ENCODE measurements at regions not wholly inside any gene's neighbourhood (a gene's known extent, or its start where the extent isn't known, plus 50 kb on each side); places are given as distances from the start of the nearest gene placed in this dataset.

DNA sequence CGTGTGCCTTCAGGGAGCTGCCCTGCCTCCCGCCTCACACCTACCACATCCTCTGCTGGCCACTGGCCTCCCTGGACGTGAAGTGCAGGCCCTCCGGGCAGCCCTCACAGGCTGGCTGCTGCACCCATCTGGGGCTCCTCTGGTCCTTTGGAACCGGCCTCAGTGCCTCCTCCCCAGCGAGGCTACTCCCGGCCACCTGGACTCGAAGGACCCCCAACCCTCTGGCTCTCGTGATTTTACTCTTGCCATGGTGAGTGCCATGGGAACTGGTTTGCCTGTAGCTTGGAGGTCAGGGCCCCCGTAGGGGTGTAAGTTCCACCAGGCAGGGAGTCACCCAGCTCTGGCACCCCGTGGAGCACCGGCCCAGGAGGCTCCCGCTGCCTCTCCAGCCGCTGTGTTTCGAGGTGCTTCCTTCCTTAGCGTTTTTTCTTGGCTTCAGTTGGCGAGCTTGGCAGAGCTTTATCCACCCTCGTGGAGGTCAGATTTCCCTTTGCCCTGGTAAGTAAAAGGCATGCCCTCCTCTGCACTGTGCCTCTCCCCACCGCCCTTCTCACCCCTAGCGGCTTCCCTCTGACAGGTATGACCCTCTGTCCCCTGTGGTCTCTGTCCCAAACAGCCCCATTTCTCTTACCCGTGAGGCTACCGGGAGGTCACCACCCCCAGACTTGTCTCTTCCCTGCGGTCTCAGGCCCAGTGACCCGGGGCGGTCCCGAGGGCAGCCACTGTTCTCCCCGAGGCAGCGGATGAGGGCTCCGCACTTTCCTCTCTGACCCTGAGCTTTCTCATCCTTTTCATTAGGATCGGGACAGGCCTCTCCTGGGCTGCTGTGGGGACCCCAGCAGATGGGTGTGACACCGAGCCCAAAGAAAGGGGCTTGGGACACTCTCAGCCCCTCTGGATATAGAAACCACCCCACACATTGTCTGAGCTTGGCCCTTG is 203.1 kb upstream of the C14orf180 start:
- POLR2A ChIA-PET: no interaction called here
- Histone ChIP-seq H3K27ac (ENCODE audit: low read depth in 1 of 2, low read length in 2 of 2) (no peak overlapping the region), H3K36me3 (ENCODE audit: insufficient read depth, low read length) (no peaks in the 10 kb centered on the region), H3K4me3 (ENCODE audit: low read length) (no peak overlapping the region), H3K9me3 (ENCODE audit: control insufficient read depth in 1 of 2, insufficient read depth in 1 of 2, low read length in 2 of 2) (peaks cover 18 to 21% of the 10 kb centered on the region in 2 experiments), H3K4me1 (ENCODE audit: insufficient read depth, low read length) (peaks cover 12% of the 10 kb centered on the region), H3K27me3 (ENCODE audit: control insufficient read depth in 1 of 2, insufficient read depth in 2 of 2, low read length in 2 of 2) (no peaks in the 10 kb centered on the region)
- intact Hi-C loops (cut with DNase I, micrococcal nuclease): no loop called here
- no peak overlapping the region for H3K27ac Mint-ChIP-seq
- H3K9me3 Mint-ChIP-seq: peaks cover 8% of the 10 kb centered on the region
- H3K36me3 Mint-ChIP-seq (ENCODE audit: low read depth): peaks cover 4% of the 10 kb centered on the region
- CTCF ChIA-PET: no interaction called here
- no peaks in the 10 kb centered on the region for H3K27me3 Mint-ChIP-seq
- no peak overlapping the region for H3K4me3 Mint-ChIP-seq
- no peaks in the 10 kb centered on the region for H3K4me1 Mint-ChIP-seq (ENCODE audit: low read depth)
- TF ChIP-seq, protein P1, sequence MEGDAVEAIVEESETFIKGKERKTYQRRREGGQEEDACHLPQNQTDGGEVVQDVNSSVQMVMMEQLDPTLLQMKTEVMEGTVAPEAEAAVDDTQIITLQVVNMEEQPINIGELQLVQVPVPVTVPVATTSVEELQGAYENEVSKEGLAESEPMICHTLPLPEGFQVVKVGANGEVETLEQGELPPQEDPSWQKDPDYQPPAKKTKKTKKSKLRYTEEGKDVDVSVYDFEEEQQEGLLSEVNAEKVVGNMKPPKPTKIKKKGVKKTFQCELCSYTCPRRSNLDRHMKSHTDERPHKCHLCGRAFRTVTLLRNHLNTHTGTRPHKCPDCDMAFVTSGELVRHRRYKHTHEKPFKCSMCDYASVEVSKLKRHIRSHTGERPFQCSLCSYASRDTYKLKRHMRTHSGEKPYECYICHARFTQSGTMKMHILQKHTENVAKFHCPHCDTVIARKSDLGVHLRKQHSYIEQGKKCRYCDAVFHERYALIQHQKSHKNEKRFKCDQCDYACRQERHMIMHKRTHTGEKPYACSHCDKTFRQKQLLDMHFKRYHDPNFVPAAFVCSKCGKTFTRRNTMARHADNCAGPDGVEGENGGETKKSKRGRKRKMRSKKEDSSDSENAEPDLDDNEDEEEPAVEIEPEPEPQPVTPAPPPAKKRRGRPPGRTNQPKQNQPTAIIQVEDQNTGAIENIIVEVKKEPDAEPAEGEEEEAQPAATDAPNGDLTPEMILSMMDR (IDR thresholded peaks at IDR 0.05): no peak
- DNase-seq (no peak), ATAC-seq (ENCODE audit: poor library complexity) (no peak)

DNA sequence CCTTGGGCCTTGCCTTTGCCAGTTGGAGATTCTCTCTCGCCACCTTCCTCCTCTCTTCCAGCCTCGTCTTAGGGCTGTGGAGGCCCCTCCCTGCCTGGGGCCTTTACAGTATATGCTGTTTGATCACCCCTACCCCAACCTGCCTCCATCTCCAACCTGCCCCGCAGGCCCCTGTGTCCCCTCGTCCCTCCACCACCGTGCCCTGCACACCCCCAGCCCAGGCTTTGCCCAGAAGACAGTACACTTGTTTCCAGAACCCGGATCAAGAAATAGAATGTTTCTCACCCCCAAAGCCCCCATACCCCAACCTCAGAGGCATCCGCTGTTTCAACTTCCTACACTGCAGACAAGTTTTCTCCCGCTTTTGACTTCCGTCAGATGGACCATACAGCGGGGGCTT is 202.3 kb upstream of the C14orf180 start:
- ChIA-PET CTCF (no interaction called here), POLR2A (no interaction called here)
- H3K27me3 Mint-ChIP-seq: no peaks in the 10 kb centered on the region
- peaks cover 9% of the 10 kb centered on the region for H3K4me1 ChIP-seq (ENCODE audit: insufficient read depth, low read length)
- no peak overlapping the region for H3K4me3 Mint-ChIP-seq
- H3K36me3 Mint-ChIP-seq (ENCODE audit: low read depth): peaks cover 4% of the 10 kb centered on the region
- no peak overlapping the region for H3K27ac ChIP-seq (ENCODE audit: low read depth in 1 of 2, low read length in 2 of 2)
- ATAC-seq (ENCODE audit: poor library complexity): no peak
- no peaks in the 10 kb centered on the region for H3K27me3 ChIP-seq (ENCODE audit: control insufficient read depth in 1 of 2, insufficient read depth in 2 of 2, low read length in 2 of 2)
- H3K4me1 Mint-ChIP-seq (ENCODE audit: low read depth): no peaks in the 10 kb centered on the region
- H3K27ac Mint-ChIP-seq: no peak overlapping the region
- no peak overlapping the region for H3K4me3 ChIP-seq (ENCODE audit: low read length)
- peaks cover 18 to 25% of the 10 kb centered on the region in 2 experiments for H3K9me3 ChIP-seq (ENCODE audit: control insufficient read depth in 1 of 2, insufficient read depth in 1 of 2, low read length in 2 of 2)
- TF ChIP-seq, protein P1 (IDR thresholded peaks at IDR 0.05): no peak
- no peaks in the 10 kb centered on the region for H3K36me3 ChIP-seq (ENCODE audit: insufficient read depth, low read length)
- no peak for DNase-seq
- peaks cover 8% of the 10 kb centered on the region for H3K9me3 Mint-ChIP-seq
- intact Hi-C loops (cut with DNase I, micrococcal nuclease): no loop called here

GRCh38 chr14:104378698-104379113 is 200.9 kb upstream of the C14orf180 start:
- TF ChIP-seq, protein P1 (IDR thresholded peaks at IDR 0.05): no peak
- DNase-seq (no peak), ATAC-seq (ENCODE audit: poor library complexity) (no peak)
- H3K27me3 ChIP-seq (ENCODE audit: control insufficient read depth in 1 of 2, insufficient read depth in 2 of 2, low read length in 2 of 2): no peaks in the 10 kb centered on the region
- H3K4me3 ChIP-seq (ENCODE audit: low read length): no peak overlapping the region
- Mint-ChIP-seq H3K27ac (no peak overlapping the region), H3K36me3 (ENCODE audit: low read depth) (peaks cover 4% of the 10 kb centered on the region), H3K9me3 (peaks cover 8% of the 10 kb centered on the region), H3K4me3 (no peak overlapping the region), H3K27me3 (no peaks in the 10 kb centered on the region), H3K4me1 (ENCODE audit: low read depth) (no peaks in the 10 kb centered on the region)
- no peaks in the 10 kb centered on the region for H3K4me1 ChIP-seq (ENCODE audit: insufficient read depth, low read length)
- no peaks in the 10 kb centered on the region for H3K36me3 ChIP-seq (ENCODE audit: insufficient read depth, low read length)
- intact Hi-C loops (cut with DNase I, micrococcal nuclease): no loop called here
- peaks cover 18 to 39% of the 10 kb centered on the region in 2 experiments for H3K9me3 ChIP-seq (ENCODE audit: control insufficient read depth in 1 of 2, insufficient read depth in 1 of 2, low read length in 2 of 2)
- H3K27ac ChIP-seq (ENCODE audit: low read depth in 1 of 2, low read length in 2 of 2): no peak overlapping the region
- CTCF ChIA-PET: no interaction called here
- POLR2A ChIA-PET: no interaction called here
